ENCODE measurements at regions not wholly inside any gene's neighbourhood (a gene's known extent, or its start where the extent isn't known, plus 50 kb on each side); places are given as distances from the start of the nearest gene placed in this dataset.

- DNase-seq = no peak
These were observed 119.9 kb downstream of the FAM43A start for GRCh38 chr3:194805546-194805945.

GRCh38 chr3:194806991-194807630 lies 121.4 kb downstream of the FAM43A start:
- no peak for DNase-seq

GRCh38 chr3:194808640-194809097 lies 123.0 kb downstream of the FAM43A start:
- no peak for DNase-seq

- no peak for DNase-seq
These were observed 123.7 kb downstream of the FAM43A start for GRCh38 chr3:194809382-194809781.

GRCh38 chr3:194810076-194810475 lies 124.4 kb downstream of the FAM43A start:
- DNase-seq = no peak

- no peak for DNase-seq
These were observed 125.4 kb downstream of the FAM43A start for GRCh38 chr3:194811118-194811517.

- peak; percentile 19 for DNase-seq
These were observed 126.5 kb downstream of the FAM43A start for GRCh38 chr3:194812176-194812575.

- DNase-seq = no peak
These were observed 129.2 kb downstream of the FAM43A start for GRCh38 chr3:194814878-194815357.

GRCh38 chr3:194816748-194817591 lies 131.3 kb downstream of the FAM43A start:
- DNase-seq = no peak

- no peak for DNase-seq
These were observed 131.9 kb downstream of the FAM43A start for GRCh38 chr3:194817592-194817930.

GRCh38 chr3:194817936-194818335 lies 132.3 kb downstream of the FAM43A start:
- no peak for DNase-seq

GRCh38 chr3:194824100-194824499 lies 138.4 kb downstream of the FAM43A start:
- DNase-seq = no peak

GRCh38 chr3:194824701-194825111 lies 139.0 kb downstream of the FAM43A start:
- no peak for DNase-seq

GRCh38 chr3:194826594-194826993 lies 140.9 kb downstream of the FAM43A start:
- DNase-seq = no peak

- DNase-seq = no peak
These were observed 141.8 kb downstream of the FAM43A start for GRCh38 chr3:194827486-194827885.

GRCh38 chr3:194828116-194828515 lies 142.4 kb downstream of the FAM43A start:
- DNase-seq = no peak

- DNase-seq = no peak
These were observed 143.2 kb downstream of the FAM43A start for GRCh38 chr3:194828926-194829325.

- DNase-seq = no peak
These were observed 144.7 kb downstream of the FAM43A start for GRCh38 chr3:194830401-194830800.

- no peak for DNase-seq
These were observed 145.3 kb downstream of the FAM43A start for GRCh38 chr3:194830978-194831377.

GRCh38 chr3:194832346-194833104 lies 146.8 kb downstream of the FAM43A start:
- DNase-seq = no peak

GRCh38 chr3:194833114-194833910 lies 147.6 kb downstream of the FAM43A start:
- DNase-seq = no peak

- no peak for DNase-seq
These were observed 151.0 kb downstream of the FAM43A start for GRCh38 chr3:194836661-194837060.
